SK-N-SH (cell line): ENCODE measurements at regions not wholly inside any gene's neighbourhood (a gene's known extent, or its start where the extent isn't known, plus 50 kb on each side); places are given as distances from the start of the nearest gene placed in this dataset.

Experiments
- CTCF ChIA-PET: fragments of 300-600, 350-600 bp; formaldehyde crosslinking; extraction: SDS; loops from one replicate; lab custom pipeline; 2021; lab: Yijun Ruan, JAX
- POLR2A ChIA-PET: fragments of 350-600 bp; sonication (Branson Sonifier 250); formaldehyde crosslinking; extraction: SDS; loops from one replicate; lab custom pipeline; 2020; ENCODE audit warnings: antibody characterized with exemption, inconsistent platforms; lab: Yijun Ruan, JAX
- DNase-seq: peaks from one replicate; pipeline ENCODE4 v3.0.0; 2012
- H2AFZ ChIP-seq: fragments of 200-600 bp; sonication (generic); 2 replicates; pipeline ENCODE4 v1.8.1; 2016; ENCODE audit warnings: antibody characterized with exemption, mild to moderate bottlenecking, low read depth
- H3F3A ChIP-seq: fragments of 200-600 bp; sonication (generic); replicated peaks from 2 replicates; pipeline ENCODE3; 2016; ENCODE audit warnings: antibody characterized with exemption, mild to moderate bottlenecking; ENCODE audit not compliant: insufficient read depth
- H3K27ac ChIP-seq, 2 experiments: fragments of 200-500 bp in 1 of 2; fragments of 200-600 bp in 1 of 2; sonication (Bioruptor generic) in 1 of 2; sonication (generic), shearing (Covaris generic) in 1 of 2; 2 replicates each; pipeline versions ENCODE4 v1.5.1 to v1.6.1; 2014 to 2016; ENCODE audit warnings: low read depth in 2 of 2, inconsistent platforms in 1 of 2, low read length in 1 of 2, mild to moderate bottlenecking in 1 of 2, mixed read lengths in 1 of 2
- H3K27me3 ChIP-seq: fragments of 200-600 bp; sonication (generic), shearing (Covaris generic); 2 replicates; pipeline ENCODE4 v1.6.1; 2016; ENCODE audit warnings: mixed run types; ENCODE audit not compliant: insufficient read depth
- H3K36me3 ChIP-seq, 2 experiments: fragments of 200-500 bp in 1 of 2; fragments of 200-600 bp in 1 of 2; sonication (Bioruptor generic) in 1 of 2; sonication (generic) in 1 of 2; replicated peaks in 1 of 2; 2 replicates each; pipeline versions ENCODE3 to v1.5.1; 2014 to 2016; ENCODE audit warnings: low read length in 1 of 2, mild to moderate bottlenecking in 1 of 2; ENCODE audit not compliant: insufficient read depth in 2 of 2, control insufficient read depth in 1 of 2
- H3K4me1 ChIP-seq, 2 experiments: fragments of 200-500 bp in 1 of 2; fragments of 200-600 bp in 1 of 2; sonication (Bioruptor generic) in 1 of 2; sonication (generic), shearing (Covaris generic) in 1 of 2; 2 replicates each; pipeline versions ENCODE4 v1.5.1 to v1.6.1; 2014 to 2016; ENCODE audit warnings: low read depth in 1 of 2, low read length in 1 of 2, mixed run types in 1 of 2; ENCODE audit not compliant: insufficient read depth in 2 of 2, control insufficient read depth in 1 of 2
- H3K4me2 ChIP-seq: fragments of 200-600 bp; sonication (generic), shearing (Covaris generic); 2 replicates; pipeline ENCODE4 v1.6.1; 2017; ENCODE audit warnings: mixed run types
- H3K4me3 ChIP-seq, 2 experiments: fragments of 200-500 bp in 1 of 2; fragments of 200-600 bp in 1 of 2; sonication (Bioruptor generic) in 1 of 2; sonication (generic), shearing (Covaris generic) in 1 of 2; 2 replicates each; pipeline versions ENCODE4 v1.5.1 to v1.8.1; 2014 to 2016; ENCODE audit warnings: low read depth in 2 of 2, inconsistent platforms in 1 of 2, low read length in 1 of 2, mild to moderate bottlenecking in 1 of 2, mixed read lengths in 1 of 2, moderate library complexity in 1 of 2
- H3K79me2 ChIP-seq: fragments of 200-600 bp; sonication (generic); 2 replicates; pipeline ENCODE4 v1.8.1; 2017; ENCODE audit warnings: mild to moderate bottlenecking; ENCODE audit not compliant: insufficient read depth
- H3K9ac ChIP-seq: fragments of 200-600 bp; sonication (generic); 2 replicates; pipeline ENCODE4 v1.6.1; 2017; ENCODE audit warnings: mixed run types
- H3K9me2 ChIP-seq: fragments of 200-600 bp; sonication (generic); 2 replicates; pipeline ENCODE4 v1.6.1; 2017; ENCODE audit warnings: mixed run types
- H3K9me3 ChIP-seq: fragments of 200-600 bp; sonication (generic); 2 replicates; pipeline ENCODE4 v1.6.1; 2017; ENCODE audit warnings: mixed run types, mild to moderate bottlenecking, moderate library complexity
- H4K20me1 ChIP-seq: fragments of 200-600 bp; sonication (generic); 2 replicates; pipeline ENCODE4 v1.6.1; 2017; ENCODE audit warnings: mild to moderate bottlenecking, mixed run types; ENCODE audit not compliant: insufficient read depth
- EP300 ChIP-seq, 2 experiments: IDR thresholded peaks; 2 replicates each; pipeline versions ENCODE4 v1.4.0 to v1.6.1; 2012; ENCODE audit warnings: borderline replicate concordance in 1 of 2, low read depth in 1 of 2, low read length in 1 of 2
- EZH2phosphoT487 ChIP-seq: fragments of 200-600 bp; sonication (generic); IDR thresholded peaks from 2 replicates; pipeline ENCODE4 v1.6.1; 2017; ENCODE audit warnings: low read depth, mixed run types, mild to moderate bottlenecking, antibody characterized with exemption, moderate library complexity, borderline replicate concordance
- FOXM1 ChIP-seq: IDR thresholded peaks from 2 replicates; pipeline ENCODE4 v1.4.0; 2012; ENCODE audit warnings: low read depth, mild to moderate bottlenecking
- GABPA ChIP-seq: IDR thresholded peaks from 2 replicates; pipeline ENCODE4 v1.4.0; 2012; ENCODE audit warnings: low read depth, mild to moderate bottlenecking
- MEF2A ChIP-seq: IDR thresholded peaks from 2 replicates; pipeline ENCODE4 v1.4.0; 2012; ENCODE audit warnings: low read depth, borderline replicate concordance
- MXI1 ChIP-seq: IDR thresholded peaks from 2 replicates; pipeline ENCODE4 v1.6.1; 2012; ENCODE audit warnings: mild to moderate bottlenecking, low read depth, low read length, improper control_type of control experiment
- POLR2AphosphoS5 ChIP-seq: IDR thresholded peaks from 2 replicates; pipeline ENCODE4 v1.6.1; 2012; ENCODE audit warnings: low read depth, low read length
- RAD21 ChIP-seq: IDR thresholded peaks from 2 replicates; pipeline ENCODE4 v1.6.1; 2012; ENCODE audit warnings: mild to moderate bottlenecking, low read length
- RCOR1 ChIP-seq: fragments of 150-350 bp; IDR thresholded peaks from 2 replicates; pipeline ENCODE4 v1.6.1; 2017; ENCODE audit warnings: antibody characterized with exemption, low read length
- RFX5 ChIP-seq: IDR thresholded peaks from 2 replicates; pipeline ENCODE4 v1.6.1; 2012; ENCODE audit warnings: mild to moderate bottlenecking, improper control_type of control experiment, low read length
- RXRA ChIP-seq: IDR thresholded peaks from 2 replicates; pipeline ENCODE4 v1.4.0; 2012; ENCODE audit warnings: low read depth, mild to moderate bottlenecking, borderline replicate concordance
- YY1 ChIP-seq: IDR thresholded peaks from 2 replicates; pipeline ENCODE4 v1.4.0; 2012; ENCODE audit warnings: low read depth, mild to moderate bottlenecking
- WGBS: methylation state at CpG from one replicate; pipeline ENCODE4 v1.1.6; 2017; ENCODE audit warnings: low lambda C conversion rate; 5-methylcytosine and 5-hydroxymethylcytosine counted together
- TF ChIP-seq, protein P1 (sequence below): IDR thresholded peaks from 2 replicates; pipeline ENCODE4 v1.4.0; 2012; ENCODE audit warnings: low read depth
- TF ChIP-seq, protein P2 (sequence below): fragments of 150-350 bp; IDR thresholded peaks from 2 replicates; pipeline ENCODE4 v1.6.1; 2016; ENCODE audit warnings: mild to moderate bottlenecking, low read depth, low read length
- TF ChIP-seq, protein P3 (sequence below): IDR thresholded peaks from 2 replicates; pipeline ENCODE4 v1.6.1; 2012; ENCODE audit warnings: mild to moderate bottlenecking, low read depth, low read length, moderate library complexity

DNA sequence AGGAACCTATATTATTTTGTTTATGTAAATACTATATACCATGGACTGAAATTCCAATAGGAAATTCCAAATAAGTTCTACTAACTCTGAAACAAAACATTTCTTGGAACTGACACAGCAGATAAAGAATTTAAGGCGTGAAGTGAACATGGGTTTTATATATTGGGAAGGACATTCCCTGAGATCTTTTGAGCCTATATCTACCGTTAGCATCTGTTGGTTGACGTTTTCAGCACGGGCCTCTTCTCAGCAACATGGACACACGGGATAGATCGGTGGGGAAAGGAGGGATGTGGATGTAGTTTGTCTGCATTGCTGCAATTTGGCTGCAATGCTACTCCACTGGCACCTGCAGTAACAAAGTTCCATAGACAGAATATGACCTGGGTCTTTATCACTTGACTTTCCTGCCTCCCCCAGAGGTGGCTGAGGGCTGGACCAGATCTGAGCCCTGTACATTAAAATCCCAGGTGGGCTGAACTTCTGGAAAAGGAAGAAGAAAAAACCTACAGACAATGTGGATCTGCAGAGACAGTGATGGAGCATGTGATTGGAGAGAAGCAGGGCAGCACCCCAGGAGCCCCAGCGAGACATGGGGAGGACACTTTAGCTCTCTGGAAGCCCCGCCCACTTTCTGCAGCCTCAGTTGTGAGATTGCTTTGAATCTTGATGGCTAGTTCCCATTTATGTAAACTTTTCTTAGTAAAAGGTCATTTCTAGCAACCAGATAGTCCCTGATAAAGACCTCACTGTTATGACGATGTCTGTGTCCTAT is 91.2 kb upstream of the CPEB4 start (continued):
- TF ChIP-seq FOXM1 (no peak), MXI1 (no peak), RFX5 (no peak), RCOR1 (no peak), MEF2A (no peak), YY1 (no peak), RXRA (no peak), RAD21 (no peak), GABPA (no peak)
- TF ChIP-seq, protein P1, sequence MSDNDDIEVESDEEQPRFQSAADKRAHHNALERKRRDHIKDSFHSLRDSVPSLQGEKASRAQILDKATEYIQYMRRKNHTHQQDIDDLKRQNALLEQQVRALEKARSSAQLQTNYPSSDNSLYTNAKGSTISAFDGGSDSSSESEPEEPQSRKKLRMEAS, result no peak
- TF ChIP-seq, protein P2, sequence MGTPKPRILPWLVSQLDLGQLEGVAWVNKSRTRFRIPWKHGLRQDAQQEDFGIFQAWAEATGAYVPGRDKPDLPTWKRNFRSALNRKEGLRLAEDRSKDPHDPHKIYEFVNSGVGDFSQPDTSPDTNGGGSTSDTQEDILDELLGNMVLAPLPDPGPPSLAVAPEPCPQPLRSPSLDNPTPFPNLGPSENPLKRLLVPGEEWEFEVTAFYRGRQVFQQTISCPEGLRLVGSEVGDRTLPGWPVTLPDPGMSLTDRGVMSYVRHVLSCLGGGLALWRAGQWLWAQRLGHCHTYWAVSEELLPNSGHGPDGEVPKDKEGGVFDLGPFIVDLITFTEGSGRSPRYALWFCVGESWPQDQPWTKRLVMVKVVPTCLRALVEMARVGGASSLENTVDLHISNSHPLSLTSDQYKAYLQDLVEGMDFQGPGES, result no peak

DNA sequence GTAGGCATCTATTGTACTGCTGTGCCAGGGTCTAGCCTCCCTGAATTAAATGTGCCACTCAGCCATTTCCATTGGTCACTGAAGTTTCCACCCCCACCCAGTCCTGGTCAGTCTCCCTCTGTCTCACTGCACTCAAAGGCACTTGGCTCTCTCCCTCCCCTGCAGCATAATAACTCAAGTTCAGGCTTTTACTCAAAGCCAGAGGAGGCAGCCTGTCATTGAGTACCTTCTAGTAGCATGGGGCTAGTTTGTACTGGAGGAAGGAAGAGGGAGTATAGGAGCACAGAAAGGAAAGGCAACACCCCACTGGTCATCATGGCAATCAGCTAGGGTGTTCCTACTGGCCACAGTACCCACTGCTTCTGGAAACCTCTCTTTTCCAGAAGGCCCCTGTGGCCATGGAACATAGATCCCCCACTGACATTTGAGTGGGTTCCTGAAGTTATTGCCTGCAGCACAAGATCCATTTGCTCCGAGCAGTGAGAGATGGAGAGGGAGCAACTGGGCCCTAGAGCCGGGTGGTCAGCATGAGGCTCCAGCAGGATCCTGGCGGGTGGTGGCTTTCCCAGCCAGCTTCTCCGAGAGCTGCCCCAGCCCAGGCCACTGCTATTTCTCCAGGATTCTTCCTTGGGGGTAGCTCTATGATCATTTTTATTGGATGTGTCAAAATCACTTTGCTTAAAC is 89.9 kb upstream of the CPEB4 start:
- ChIA-PET POLR2A (no interaction called here), CTCF (no interaction called here)
- H3K27ac ChIP-seq, result no peak overlapping the region
- no peak overlapping the region for H2AFZ ChIP-seq
- H3K9me2 ChIP-seq, result no peaks in the 10 kb centered on the region
- H3K4me1 ChIP-seq, result peaks cover 0 to 4% of the 10 kb centered on the region in 2 experiments; a peak in 1 of 4 replicates
- no peaks in the 10 kb centered on the region for H3F3A ChIP-seq
- TF ChIP-seq EZH2phosphoT487 (no peak), MXI1 (no peak), POLR2AphosphoS5 (no peak), EP300 (IDR thresholded peaks at IDR 0.05; ENCODE audit: borderline replicate concordance in 1 of 2, low read depth in 1 of 2, low read length in 1 of 2) (no peak)
- TF ChIP-seq, protein P3, sequence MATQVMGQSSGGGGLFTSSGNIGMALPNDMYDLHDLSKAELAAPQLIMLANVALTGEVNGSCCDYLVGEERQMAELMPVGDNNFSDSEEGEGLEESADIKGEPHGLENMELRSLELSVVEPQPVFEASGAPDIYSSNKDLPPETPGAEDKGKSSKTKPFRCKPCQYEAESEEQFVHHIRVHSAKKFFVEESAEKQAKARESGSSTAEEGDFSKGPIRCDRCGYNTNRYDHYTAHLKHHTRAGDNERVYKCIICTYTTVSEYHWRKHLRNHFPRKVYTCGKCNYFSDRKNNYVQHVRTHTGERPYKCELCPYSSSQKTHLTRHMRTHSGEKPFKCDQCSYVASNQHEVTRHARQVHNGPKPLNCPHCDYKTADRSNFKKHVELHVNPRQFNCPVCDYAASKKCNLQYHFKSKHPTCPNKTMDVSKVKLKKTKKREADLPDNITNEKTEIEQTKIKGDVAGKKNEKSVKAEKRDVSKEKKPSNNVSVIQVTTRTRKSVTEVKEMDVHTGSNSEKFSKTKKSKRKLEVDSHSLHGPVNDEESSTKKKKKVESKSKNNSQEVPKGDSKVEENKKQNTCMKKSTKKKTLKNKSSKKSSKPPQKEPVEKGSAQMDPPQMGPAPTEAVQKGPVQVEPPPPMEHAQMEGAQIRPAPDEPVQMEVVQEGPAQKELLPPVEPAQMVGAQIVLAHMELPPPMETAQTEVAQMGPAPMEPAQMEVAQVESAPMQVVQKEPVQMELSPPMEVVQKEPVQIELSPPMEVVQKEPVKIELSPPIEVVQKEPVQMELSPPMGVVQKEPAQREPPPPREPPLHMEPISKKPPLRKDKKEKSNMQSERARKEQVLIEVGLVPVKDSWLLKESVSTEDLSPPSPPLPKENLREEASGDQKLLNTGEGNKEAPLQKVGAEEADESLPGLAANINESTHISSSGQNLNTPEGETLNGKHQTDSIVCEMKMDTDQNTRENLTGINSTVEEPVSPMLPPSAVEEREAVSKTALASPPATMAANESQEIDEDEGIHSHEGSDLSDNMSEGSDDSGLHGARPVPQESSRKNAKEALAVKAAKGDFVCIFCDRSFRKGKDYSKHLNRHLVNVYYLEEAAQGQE, result no peak
- H3K79me2 ChIP-seq, result no peaks in the 10 kb centered on the region
- 64% methylated on average over 4 of the region's 4 CpGs for WGBS
- H3K4me3 ChIP-seq, result no peak overlapping the region
- H3K9me3 ChIP-seq, result no peaks in the 10 kb centered on the region
- no peak for DNase-seq
- no peaks in the 10 kb centered on the region for H3K36me3 ChIP-seq
- no peak overlapping the region for H3K9ac ChIP-seq
- no peak overlapping the region for H3K4me2 ChIP-seq
- no peaks in the 10 kb centered on the region for H3K27me3 ChIP-seq
- H4K20me1 ChIP-seq, result no peaks in the 10 kb centered on the region
